Activated CD8-positive, alpha-beta T cell treated with anti-CD3 and anti-CD28 coated beads for 36 hours (primary cell): ENCODE measurements at regions not wholly inside any gene's neighbourhood (a gene's known extent, or its start where the extent isn't known, plus 50 kb on each side); places are given as distances from the start of the nearest gene placed in this dataset.
"Not testable (repeated sequence)": the region's sequence is repeated elsewhere in the genome, so short reads cannot be mapped to it uniquely, and the experiment has no call there.

Experiments
- ATAC-seq: fragments of 200-7000 bp; cut with Tn5 transposase; one replicate; pipeline ENCODE4 v1.10.0; 2021; ENCODE audit warnings: mild to moderate bottlenecking, moderate library complexity
- CTCF ChIA-PET: fragments of 350-600 bp; sonication (Branson Sonifier 250); formaldehyde crosslinking; loops from one replicate; lab custom pipeline; 2021; ENCODE audit warnings: antibody characterized with exemption; lab: Charles Lee
- POLR2A ChIA-PET: fragments of 350-600 bp; sonication (Branson Sonifier 250); formaldehyde crosslinking; loops from one replicate; lab custom pipeline; 2021; ENCODE audit warnings: antibody characterized with exemption; lab: Charles Lee
- DNase-seq: peaks from one replicate; pipeline ENCODE4 v3.0.0-alpha.2; 2020
- H3K27ac Mint-ChIP-seq: one replicate; pipeline ENCODE4 v1.8.0; 2021; ENCODE audit warnings: mild to moderate bottlenecking, mixed read lengths
- H3K27me3 Mint-ChIP-seq: one replicate; pipeline ENCODE4 v1.8.0; 2021; ENCODE audit warnings: mixed read lengths
- H3K36me3 Mint-ChIP-seq: one replicate; pipeline ENCODE4 v1.8.0; 2021; ENCODE audit warnings: low read depth, mixed read lengths
- H3K4me1 Mint-ChIP-seq: one replicate; pipeline ENCODE4 v1.8.0; 2021; ENCODE audit warnings: low read depth, mixed read lengths
- H3K4me3 Mint-ChIP-seq: one replicate; pipeline ENCODE4 v1.8.0; 2021; ENCODE audit warnings: mild to moderate bottlenecking, moderate library complexity, mixed read lengths
- H3K9me3 Mint-ChIP-seq: one replicate; pipeline ENCODE4 v1.8.0; 2021; ENCODE audit warnings: mixed read lengths
- intact Hi-C: fragments of 100-400 bp; cut with micrococcal nuclease; formaldehyde crosslinking; loops from one replicate; pipeline ENCODE4 v1.10.0; 2022
- TF ChIP-seq, protein P1 (sequence below): fragments of 200-600 bp; IDR thresholded peaks from one replicate; pipeline ENCODE4 v1.8.0; 2022; ENCODE audit warnings: antibody characterized with exemption, mild to moderate bottlenecking

GRCh38 chr16:9665851-9666271 lies 516.4 kb downstream of the GRIN2A start:
- no peaks in the 10 kb centered on the region for H3K27me3 Mint-ChIP-seq
- H3K4me3 Mint-ChIP-seq, result no peak overlapping the region
- intact Hi-C loops, result no loop called here
- no peaks in the 10 kb centered on the region for H3K4me1 Mint-ChIP-seq
- peaks cover 2% of the 10 kb centered on the region for H3K9me3 Mint-ChIP-seq
- no peaks in the 10 kb centered on the region for H3K36me3 Mint-ChIP-seq
- no peak overlapping the region for H3K27ac Mint-ChIP-seq
- TF ChIP-seq, protein P1, sequence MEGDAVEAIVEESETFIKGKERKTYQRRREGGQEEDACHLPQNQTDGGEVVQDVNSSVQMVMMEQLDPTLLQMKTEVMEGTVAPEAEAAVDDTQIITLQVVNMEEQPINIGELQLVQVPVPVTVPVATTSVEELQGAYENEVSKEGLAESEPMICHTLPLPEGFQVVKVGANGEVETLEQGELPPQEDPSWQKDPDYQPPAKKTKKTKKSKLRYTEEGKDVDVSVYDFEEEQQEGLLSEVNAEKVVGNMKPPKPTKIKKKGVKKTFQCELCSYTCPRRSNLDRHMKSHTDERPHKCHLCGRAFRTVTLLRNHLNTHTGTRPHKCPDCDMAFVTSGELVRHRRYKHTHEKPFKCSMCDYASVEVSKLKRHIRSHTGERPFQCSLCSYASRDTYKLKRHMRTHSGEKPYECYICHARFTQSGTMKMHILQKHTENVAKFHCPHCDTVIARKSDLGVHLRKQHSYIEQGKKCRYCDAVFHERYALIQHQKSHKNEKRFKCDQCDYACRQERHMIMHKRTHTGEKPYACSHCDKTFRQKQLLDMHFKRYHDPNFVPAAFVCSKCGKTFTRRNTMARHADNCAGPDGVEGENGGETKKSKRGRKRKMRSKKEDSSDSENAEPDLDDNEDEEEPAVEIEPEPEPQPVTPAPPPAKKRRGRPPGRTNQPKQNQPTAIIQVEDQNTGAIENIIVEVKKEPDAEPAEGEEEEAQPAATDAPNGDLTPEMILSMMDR, result no peak
- DNase-seq, result no peak
- ChIA-PET CTCF (no interaction called here), POLR2A (interaction anchor here (0.6 kb wide), 1 partner anchor 1119 kb away, joined by 3 read pairs; no protein-coding TSS in a partner anchor)
- no peak for ATAC-seq

DNA sequence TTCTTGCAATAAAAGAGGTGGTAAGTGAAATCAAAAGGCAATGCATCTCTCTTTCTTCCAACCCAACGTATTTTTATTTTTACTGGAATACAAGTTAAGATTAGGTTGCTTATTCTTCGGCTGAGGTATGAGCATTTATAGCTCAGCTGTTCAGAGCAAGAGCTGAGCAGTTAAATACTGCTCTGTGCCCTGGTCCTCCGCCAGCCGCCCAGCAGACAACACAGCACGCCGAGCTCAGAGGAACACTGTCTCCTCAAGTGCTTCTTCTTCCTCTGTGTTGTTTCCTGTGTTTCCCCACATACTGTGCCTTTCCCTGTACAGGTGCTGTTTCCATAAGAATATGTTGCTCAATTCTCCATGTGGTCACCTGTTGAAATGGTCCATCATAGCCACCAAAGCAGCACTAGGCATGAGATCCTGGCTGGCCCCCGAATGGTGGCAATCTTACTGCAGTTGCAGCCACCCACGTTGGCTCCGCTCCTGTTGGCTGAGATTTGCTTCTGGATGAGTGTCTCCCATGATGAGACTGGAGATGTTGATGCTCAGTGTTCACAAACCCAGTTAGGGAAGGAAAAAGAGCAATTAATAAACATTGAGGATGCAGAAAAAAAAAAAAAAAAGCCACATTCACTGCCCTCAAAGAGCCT lies 515.3 kb downstream of the GRIN2A start:
- no peak overlapping the region for H3K27ac Mint-ChIP-seq
- no peaks in the 10 kb centered on the region for H3K27me3 Mint-ChIP-seq
- DNase-seq (no peak), ATAC-seq (no peak)
- intact Hi-C loops, result no loop called here
- ChIA-PET POLR2A (no interaction called here), CTCF (no interaction called here)
- peaks cover 2% of the 10 kb centered on the region for H3K9me3 Mint-ChIP-seq
- H3K4me1 Mint-ChIP-seq, result no peaks in the 10 kb centered on the region
- H3K4me3 Mint-ChIP-seq, result no peak overlapping the region
- H3K36me3 Mint-ChIP-seq, result no peaks in the 10 kb centered on the region
- TF ChIP-seq, protein P1, result no peak

- H3K36me3 Mint-ChIP-seq, result no peaks in the 10 kb centered on the region
- H3K4me3 Mint-ChIP-seq, result no peak overlapping the region
- CTCF ChIA-PET, result no interaction called here
- ATAC-seq (no peak), DNase-seq (no peak)
- H3K9me3 Mint-ChIP-seq, result no peaks in the 10 kb centered on the region
- POLR2A ChIA-PET, result no interaction called here
- TF ChIP-seq, protein P1, result no peak
- H3K4me1 Mint-ChIP-seq, result no peaks in the 10 kb centered on the region
- H3K27ac Mint-ChIP-seq, result no peak overlapping the region
- intact Hi-C loops, result no loop called here
- no peaks in the 10 kb centered on the region for H3K27me3 Mint-ChIP-seq
Observed at GRCh38 chr16:9670033-9670432, 512.2 kb downstream of the GRIN2A start.

DNA sequence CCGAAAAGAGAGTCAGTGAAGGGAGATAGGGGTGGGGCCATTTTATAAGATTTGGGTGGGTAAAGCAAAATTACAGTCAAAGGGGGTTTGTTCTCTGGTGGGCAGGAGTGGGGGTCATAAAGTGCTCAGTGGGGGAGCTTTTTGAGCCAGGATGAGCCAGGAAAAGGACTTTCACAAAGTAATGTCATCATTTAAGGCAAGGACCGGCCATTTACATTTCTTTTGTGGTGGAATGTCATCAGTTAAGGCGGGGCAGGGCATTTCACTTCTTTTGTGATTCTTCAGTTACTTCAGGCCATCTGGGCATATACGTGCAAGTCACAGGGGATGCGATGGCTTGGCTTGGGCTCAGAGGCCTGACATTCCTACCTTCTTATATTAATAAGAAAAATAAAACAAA lies 511.6 kb downstream of the GRIN2A start:
- H3K36me3 Mint-ChIP-seq, H3K27me3 Mint-ChIP-seq, H3K4me1 Mint-ChIP-seq, ATAC-seq, intact Hi-C loops, H3K9me3 Mint-ChIP-seq, POLR2A ChIA-PET, H3K4me3 Mint-ChIP-seq, DNase-seq, H3K27ac Mint-ChIP-seq, CTCF ChIA-PET: not testable (repeated sequence)

DNA sequence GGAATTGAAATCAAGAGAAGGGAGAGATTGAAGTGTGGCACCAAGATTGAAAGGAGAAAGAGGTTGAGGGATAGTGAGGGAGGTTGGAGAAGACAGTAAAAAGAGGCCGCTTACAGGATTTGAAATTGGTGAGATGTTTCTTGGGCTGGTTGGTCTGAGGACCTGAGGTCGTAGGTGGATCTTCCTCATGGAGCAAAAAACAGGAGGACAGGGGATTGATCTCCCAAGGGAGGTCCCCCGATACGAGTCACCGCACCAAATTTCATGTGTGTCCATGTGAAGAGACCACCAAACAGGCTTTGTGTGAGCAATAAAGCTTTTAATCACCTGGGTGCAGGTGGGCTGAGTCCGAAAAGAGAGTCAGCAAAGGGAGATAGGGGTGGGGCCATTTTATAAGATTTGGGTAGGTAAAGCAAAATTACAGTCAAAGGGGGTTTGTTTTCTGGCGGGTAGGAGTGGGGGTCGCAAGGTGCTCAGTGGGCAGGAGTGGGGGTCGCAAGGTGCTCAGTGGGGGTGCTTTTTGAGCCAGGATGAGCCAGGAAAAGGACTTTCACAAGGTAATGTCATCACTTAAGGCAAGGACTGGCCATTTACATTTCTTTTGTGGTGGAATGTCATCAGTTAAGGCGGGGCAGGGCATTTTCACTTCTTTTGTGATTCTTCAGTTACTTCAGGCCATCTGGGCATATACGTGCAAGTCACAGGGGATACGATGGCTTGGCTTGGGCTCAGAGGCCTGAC lies 505.5 kb downstream of the GRIN2A start:
- POLR2A ChIA-PET, H3K4me3 Mint-ChIP-seq, H3K27ac Mint-ChIP-seq, DNase-seq, intact Hi-C loops, ATAC-seq, CTCF ChIA-PET, H3K9me3 Mint-ChIP-seq, H3K4me1 Mint-ChIP-seq, H3K36me3 Mint-ChIP-seq, H3K27me3 Mint-ChIP-seq: not testable (repeated sequence)

DNA sequence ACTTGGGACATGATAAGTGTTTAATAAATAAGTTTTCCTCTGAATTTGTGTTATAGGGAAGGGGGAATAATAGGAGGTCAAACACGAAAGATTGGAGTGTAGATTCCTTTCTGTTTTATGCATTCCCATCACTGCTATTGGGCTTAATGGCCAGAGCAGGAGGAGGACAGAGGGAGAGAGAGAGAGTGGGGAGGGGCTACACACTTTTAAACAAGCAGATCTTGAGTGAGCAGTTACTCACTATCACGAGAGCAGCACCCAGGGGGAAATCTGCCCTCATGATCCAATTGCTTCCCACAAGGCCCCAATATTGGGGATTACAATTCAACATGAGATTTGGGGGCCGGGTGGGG lies 505.0 kb downstream of the GRIN2A start:
- intact Hi-C loops, result no loop called here
- TF ChIP-seq, protein P1, result no peak
- CTCF ChIA-PET, result no interaction called here

More for the DNA sequence above, 505.0 kb downstream of the GRIN2A start:
- no peak for ATAC-seq
- Mint-ChIP-seq H3K27me3 (no peaks in the 10 kb centered on the region), H3K36me3 (no peaks in the 10 kb centered on the region), H3K4me1 (no peaks in the 10 kb centered on the region), H3K4me3 (no peak overlapping the region), H3K27ac (no peak overlapping the region), H3K9me3 (no peaks in the 10 kb centered on the region)
- POLR2A ChIA-PET, result no interaction called here
- no peak for DNase-seq
